ENCODE measurements at regions not wholly inside any gene's neighbourhood (a gene's known extent, or its start where the extent isn't known, plus 50 kb on each side); places are given as distances from the start of the nearest gene placed in this dataset.

DNA sequence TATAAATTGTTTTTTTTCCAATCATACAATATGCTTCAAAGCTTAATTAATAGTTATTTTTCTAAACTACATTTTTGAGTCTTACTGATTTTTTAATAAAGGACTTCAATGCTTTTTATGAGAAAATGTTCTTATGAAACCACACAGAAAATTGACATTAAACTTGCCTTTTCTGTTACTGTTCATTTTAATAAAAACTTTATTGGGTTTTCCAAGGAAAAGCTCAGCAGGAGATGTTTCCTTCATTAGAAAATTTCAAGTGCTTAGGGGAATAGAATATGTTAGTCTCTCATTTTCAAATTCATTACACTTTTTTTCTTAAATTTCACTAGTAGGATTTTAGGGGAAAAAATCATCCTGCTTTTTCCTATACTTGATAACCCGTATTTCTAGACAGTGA is 711.4 kb downstream of the DIPK2A start:
- intact Hi-C loops (cut with micrococcal nuclease) = no loop called here
- no TSS peak for BruUV-seq (replicated peaks)
- DNase-seq (ENCODE audit: unreplicated experiment) = no peak
- no peaks in the 10 kb centered on the region for H3K27me3 Mint-ChIP-seq (ENCODE audit: insufficient read depth, unreplicated experiment)
- H3K4me1 Mint-ChIP-seq (ENCODE audit: insufficient read depth, unreplicated experiment) = no peaks in the 10 kb centered on the region
- H3K27ac Mint-ChIP-seq (ENCODE audit: low read depth, unreplicated experiment) = no peak overlapping the region
- H3K9me3 Mint-ChIP-seq (ENCODE audit: unreplicated experiment) = no peaks in the 10 kb centered on the region
- no peak overlapping the region for H3K4me3 Mint-ChIP-seq (ENCODE audit: unreplicated experiment)
- ChIA-PET POLR2A (interaction anchor here (0.6 kb wide), 1 partner anchor 774 kb away, joined by 5 read pairs; no protein-coding TSS in a partner anchor), CTCF (no interaction called here)
- H3K36me3 Mint-ChIP-seq (ENCODE audit: insufficient read depth, unreplicated experiment) = no peaks in the 10 kb centered on the region
- TF ChIP-seq, protein P1, sequence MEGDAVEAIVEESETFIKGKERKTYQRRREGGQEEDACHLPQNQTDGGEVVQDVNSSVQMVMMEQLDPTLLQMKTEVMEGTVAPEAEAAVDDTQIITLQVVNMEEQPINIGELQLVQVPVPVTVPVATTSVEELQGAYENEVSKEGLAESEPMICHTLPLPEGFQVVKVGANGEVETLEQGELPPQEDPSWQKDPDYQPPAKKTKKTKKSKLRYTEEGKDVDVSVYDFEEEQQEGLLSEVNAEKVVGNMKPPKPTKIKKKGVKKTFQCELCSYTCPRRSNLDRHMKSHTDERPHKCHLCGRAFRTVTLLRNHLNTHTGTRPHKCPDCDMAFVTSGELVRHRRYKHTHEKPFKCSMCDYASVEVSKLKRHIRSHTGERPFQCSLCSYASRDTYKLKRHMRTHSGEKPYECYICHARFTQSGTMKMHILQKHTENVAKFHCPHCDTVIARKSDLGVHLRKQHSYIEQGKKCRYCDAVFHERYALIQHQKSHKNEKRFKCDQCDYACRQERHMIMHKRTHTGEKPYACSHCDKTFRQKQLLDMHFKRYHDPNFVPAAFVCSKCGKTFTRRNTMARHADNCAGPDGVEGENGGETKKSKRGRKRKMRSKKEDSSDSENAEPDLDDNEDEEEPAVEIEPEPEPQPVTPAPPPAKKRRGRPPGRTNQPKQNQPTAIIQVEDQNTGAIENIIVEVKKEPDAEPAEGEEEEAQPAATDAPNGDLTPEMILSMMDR (IDR thresholded peaks at IDR 0.05; ENCODE audit: unreplicated experiment) = no peak

DNA sequence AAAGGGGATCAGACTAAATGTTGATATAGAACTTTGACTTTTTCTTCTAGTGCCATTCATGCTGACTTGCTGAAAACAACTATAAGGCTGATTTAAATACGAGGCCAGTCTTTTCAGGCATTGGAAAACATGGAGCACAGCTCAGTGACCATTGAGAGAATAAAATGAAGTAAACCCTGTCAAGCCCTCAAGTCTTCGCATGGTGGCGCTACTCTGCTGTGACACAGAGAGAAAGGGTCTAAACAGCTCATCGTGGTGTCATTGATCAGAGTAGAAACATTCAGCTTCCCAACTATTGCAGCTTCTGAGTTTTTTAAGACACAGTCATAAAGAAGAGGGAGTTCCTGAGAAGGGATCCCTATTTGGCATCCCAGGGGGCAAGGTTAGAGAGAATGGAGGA is 716.2 kb downstream of the DIPK2A start:
- H3K27ac Mint-ChIP-seq (ENCODE audit: low read depth, unreplicated experiment) = no peak overlapping the region
- H3K4me1 Mint-ChIP-seq (ENCODE audit: insufficient read depth, unreplicated experiment) = no peaks in the 10 kb centered on the region
- no TSS peak for BruUV-seq (replicated peaks)
- ChIA-PET POLR2A (no interaction called here), CTCF (no interaction called here)
- intact Hi-C loops (cut with micrococcal nuclease) = no loop called here
- no peaks in the 10 kb centered on the region for H3K9me3 Mint-ChIP-seq (ENCODE audit: unreplicated experiment)
- no peaks in the 10 kb centered on the region for H3K27me3 Mint-ChIP-seq (ENCODE audit: insufficient read depth, unreplicated experiment)
- no peak for DNase-seq (ENCODE audit: unreplicated experiment)
- H3K36me3 Mint-ChIP-seq (ENCODE audit: insufficient read depth, unreplicated experiment) = no peaks in the 10 kb centered on the region
- TF ChIP-seq, protein P1 (IDR thresholded peaks at IDR 0.05; ENCODE audit: unreplicated experiment) = no peak
- H3K4me3 Mint-ChIP-seq (ENCODE audit: unreplicated experiment) = no peak overlapping the region

DNA sequence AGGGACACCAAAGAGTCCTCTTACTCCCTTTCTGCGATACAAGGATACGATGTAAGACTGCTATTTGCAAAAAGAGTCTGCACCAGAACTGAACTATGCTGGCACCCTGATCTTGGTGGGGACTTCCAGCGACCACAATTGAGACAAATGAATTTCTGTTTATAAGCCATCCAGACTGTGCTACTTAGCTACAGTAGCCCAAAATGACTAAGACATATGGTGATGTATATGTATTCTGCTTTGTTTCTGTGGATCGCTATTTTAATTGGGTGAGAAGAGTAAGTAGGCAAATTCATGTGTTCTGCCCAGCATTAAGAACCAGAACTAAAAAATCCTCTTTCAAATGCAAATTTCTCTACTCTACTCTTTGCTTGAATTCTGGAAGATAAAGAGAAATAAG is 720.9 kb downstream of the DIPK2A start:
- Mint-ChIP-seq H3K4me1 (ENCODE audit: insufficient read depth, unreplicated experiment) (no peaks in the 10 kb centered on the region), H3K4me3 (ENCODE audit: unreplicated experiment) (no peak overlapping the region), H3K27me3 (ENCODE audit: insufficient read depth, unreplicated experiment) (no peaks in the 10 kb centered on the region), H3K27ac (ENCODE audit: low read depth, unreplicated experiment) (no peak overlapping the region), H3K9me3 (ENCODE audit: unreplicated experiment) (no peaks in the 10 kb centered on the region), H3K36me3 (ENCODE audit: insufficient read depth, unreplicated experiment) (no peaks in the 10 kb centered on the region)
- ChIA-PET POLR2A (no interaction called here), CTCF (no interaction called here)
- no TSS peak for BruUV-seq (replicated peaks)
- intact Hi-C loops (cut with micrococcal nuclease) = no loop called here
- DNase-seq (ENCODE audit: unreplicated experiment) = no peak
- TF ChIP-seq, protein P1 (IDR thresholded peaks at IDR 0.05; ENCODE audit: unreplicated experiment) = no peak

DNA sequence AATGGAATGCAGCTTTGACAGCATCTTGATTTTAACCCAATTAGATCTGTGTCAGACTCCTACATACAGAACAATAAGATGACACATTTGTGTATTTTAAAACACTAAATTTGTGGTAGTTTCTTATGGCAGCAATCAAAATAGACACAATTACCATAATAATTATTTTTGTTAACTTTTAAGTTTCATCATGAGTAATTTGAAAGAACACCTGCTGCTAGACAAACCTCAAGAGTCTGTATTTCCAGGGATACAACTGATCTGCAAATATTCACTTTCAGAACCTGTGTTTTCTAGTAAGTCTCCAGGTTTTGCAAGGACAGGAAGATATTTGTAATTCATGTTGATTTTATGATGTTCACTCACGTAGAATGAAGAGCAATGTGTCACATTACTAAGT is 736.8 kb downstream of the DIPK2A start:
- Mint-ChIP-seq H3K4me1 (ENCODE audit: insufficient read depth, unreplicated experiment) (no peaks in the 10 kb centered on the region), H3K9me3 (ENCODE audit: unreplicated experiment) (no peaks in the 10 kb centered on the region), H3K27ac (ENCODE audit: low read depth, unreplicated experiment) (no peak overlapping the region), H3K4me3 (ENCODE audit: unreplicated experiment) (no peak overlapping the region), H3K36me3 (ENCODE audit: insufficient read depth, unreplicated experiment) (no peaks in the 10 kb centered on the region), H3K27me3 (ENCODE audit: insufficient read depth, unreplicated experiment) (no peaks in the 10 kb centered on the region)
- ChIA-PET CTCF (interaction anchor here (0.7 kb wide), 1 partner anchor 11 kb away, joined by 5 read pairs; no protein-coding TSS in a partner anchor), POLR2A (no interaction called here)
- no peak for DNase-seq (ENCODE audit: unreplicated experiment)
- TF ChIP-seq, protein P1 (IDR thresholded peaks at IDR 0.05; ENCODE audit: unreplicated experiment) = no peak
- no TSS peak for BruUV-seq (replicated peaks)
- intact Hi-C loops (cut with micrococcal nuclease) = no loop called here
